ENCODE measurements at regions not wholly inside any gene's neighbourhood (a gene's known extent, or its start where the extent isn't known, plus 50 kb on each side); places are given as distances from the start of the nearest gene placed in this dataset.

DNA sequence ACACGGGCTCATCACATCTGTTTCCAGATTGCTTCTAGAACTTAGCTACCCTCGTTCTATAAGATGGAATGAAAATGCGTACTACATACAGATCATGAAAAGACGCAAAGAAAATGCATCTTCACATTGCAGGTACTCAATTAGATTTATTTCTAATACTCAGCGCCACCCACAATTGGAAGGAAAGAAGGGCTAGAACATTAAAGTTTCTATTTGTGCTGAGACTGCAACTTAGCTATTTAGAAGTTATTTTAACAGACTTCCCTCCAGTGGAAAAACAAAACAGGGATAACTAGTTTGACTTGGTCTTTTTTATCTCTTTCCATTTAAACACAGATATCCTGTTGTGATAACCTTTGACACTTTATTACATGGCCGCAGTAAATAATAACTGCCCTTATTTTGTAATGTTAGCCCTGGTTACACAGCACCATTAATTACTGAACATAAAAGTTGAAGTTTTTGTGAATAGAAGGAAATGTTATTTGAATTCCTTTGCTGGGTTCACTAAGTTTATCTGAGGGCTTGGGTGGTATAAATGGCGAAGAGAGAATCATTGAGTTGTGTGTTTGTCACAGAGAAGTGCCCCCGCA lies 86.9 kb upstream of the SLC25A26 start:
- ChIA-PET POLR2A (no interaction called here), CTCF (interaction anchor here (0.6 kb wide), 1 partner anchor 163 kb away, joined by 3 read pairs; no protein-coding TSS in a partner anchor)

DNA sequence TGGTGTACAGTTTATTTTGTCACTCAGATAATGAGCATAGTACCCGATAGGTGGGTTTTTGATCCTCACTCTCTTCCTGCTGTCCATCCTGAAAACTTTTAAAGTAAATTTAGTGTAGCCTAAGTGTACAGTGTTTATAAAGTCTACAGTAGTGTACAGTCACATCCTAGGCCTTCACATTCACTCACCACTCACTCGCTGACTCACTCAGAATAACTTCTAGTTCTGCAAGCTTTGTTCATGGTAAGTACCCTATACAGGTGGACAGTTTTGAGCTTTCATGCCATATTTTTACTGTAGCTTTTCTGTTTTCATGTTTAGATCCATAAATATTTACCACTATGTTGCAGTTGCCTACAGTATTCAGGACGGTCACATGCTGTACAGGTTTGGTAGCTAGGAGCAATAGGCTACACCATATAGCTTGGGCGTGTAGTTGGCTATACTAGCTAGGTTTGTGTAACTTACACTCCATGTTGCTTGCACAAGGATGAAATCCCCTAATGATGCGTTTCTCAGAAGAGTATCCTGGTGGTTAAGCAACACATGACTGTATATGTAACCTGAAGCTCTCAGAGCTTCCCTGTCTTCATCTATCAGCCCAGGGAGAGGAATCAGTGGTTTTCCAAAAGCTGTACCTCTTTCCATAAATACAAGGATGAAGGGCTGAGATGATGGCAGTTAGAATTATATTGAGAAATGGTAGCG lies 87.6 kb upstream of the SLC25A26 start:
- CTCF ChIA-PET: interaction anchor here (0.6 kb wide), 1 partner anchor 164 kb away, joined by 3 read pairs; no protein-coding TSS in a partner anchor
- POLR2A ChIA-PET: no interaction called here

DNA sequence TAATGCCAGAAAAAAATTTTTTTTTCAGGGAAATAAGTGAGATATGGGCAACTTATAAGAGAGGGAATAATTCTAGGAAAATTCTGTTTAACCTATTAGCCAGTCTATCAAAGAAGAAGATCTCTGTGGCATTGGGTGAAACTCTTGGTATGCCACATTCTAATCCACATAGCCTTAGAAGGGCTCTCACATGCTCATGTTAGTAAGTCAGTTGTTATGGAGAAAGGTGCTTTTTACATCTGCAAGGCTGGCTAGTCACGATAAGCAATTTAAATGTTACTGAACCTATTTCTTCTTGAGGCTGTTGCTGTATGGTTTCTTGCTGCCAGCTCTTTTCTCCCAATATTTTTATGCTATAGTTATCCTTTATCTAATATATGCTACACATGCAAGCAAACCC lies 89.9 kb upstream of the MAGI1 start:
- POLR2A ChIA-PET: no interaction called here
- CTCF ChIA-PET: no interaction called here

DNA sequence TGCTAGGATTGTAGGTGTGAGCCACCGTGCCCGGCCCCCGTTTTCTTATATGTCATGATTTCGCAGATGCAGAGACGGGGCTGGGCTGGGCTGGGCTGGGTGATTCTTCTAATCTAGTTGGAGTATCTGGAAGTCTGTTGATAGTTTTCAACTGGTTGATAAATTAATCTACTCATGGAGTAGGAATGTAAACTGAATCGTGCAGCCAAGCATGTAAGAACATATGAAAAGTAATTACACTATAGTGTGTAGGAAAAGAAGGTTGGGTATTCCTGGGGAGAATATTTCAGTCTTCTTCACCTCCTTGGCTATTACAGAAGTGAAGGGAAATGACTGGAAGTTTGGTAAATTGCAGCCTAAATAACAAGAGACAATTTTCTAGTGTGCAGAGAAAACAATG lies 82.6 kb upstream of the MAGI1 start:
- CTCF ChIA-PET: no interaction called here
- POLR2A ChIA-PET: no interaction called here

DNA sequence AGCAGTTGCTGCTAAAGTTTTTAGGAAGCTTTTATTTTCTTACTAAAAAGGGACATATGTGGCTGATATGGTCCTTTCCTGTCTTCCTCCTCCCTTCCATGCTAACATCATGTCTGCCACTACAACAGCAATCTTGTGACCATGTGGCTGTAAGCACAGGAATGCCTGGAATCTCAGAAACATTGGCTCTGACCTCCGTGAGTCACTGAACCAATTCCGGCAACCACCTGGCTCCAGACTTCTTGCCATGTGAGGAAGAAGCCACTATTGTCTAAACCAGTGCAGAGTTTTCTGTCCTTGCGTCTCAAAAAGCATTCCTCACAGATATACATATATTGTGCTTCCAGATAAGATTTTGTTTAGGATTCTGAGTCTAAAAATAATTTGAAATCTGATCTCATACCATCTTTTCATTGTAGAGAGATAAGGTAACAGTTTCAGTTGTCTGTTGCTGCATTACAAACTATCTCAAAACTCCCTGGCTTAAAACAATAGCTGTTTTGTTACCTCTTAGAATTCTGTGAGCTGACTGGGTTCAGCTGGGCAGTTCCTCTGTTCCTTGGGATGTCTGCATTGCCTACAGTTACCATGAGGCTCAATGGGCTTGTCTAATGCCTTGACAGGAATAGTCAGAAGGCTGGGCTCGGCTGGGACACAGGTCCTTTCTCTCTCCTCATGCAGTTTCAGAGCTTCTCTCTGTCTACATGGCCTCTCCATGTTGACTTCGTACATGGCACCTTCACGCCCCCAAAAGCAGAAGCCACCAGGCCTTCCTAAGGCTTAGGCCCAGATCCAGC lies 77.3 kb upstream of the MAGI1 start:
- ChIA-PET POLR2A (no interaction called here), CTCF (no interaction called here)

DNA sequence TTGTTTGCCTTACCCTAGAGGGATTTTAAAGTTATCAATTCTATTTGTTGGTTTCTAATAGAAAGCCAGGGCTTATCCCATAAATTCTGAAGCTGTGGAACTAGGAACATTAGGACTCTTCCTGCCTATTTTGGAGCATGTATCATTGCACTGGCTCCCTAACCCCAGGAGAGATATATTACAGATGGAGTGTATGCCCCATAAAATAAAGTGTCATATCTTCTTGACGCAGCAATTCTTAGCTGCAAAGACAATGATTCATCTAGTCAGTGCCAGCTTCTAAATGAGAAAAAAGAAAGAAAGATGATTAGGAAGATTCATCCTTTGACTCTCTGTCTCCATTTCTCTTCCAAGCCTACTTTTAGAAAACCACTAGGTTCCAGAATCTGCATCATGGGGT lies 74.8 kb upstream of the MAGI1 start:
- POLR2A ChIA-PET: no interaction called here
- CTCF ChIA-PET: no interaction called here

DNA sequence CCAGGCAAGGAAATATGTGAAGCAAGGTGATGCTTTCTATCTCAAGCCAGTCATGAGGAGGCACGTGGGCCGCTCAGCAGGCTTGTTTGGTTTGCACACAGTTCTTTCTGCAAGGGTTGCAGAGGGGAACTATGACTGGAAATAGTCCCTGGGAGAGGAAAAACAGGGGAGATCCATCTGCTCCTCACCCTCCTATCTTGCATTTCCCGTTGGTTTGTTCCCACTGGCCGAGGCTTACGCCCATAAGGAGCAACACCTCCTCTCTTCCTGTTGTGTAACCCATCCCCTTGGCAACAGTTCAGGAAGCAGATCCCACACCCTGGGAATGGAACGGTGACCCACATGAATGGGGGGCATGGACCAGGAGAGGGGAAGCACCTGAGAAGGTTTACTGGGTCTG lies 72.1 kb upstream of the MAGI1 start:
- CTCF ChIA-PET: no interaction called here
- POLR2A ChIA-PET: no interaction called here

DNA sequence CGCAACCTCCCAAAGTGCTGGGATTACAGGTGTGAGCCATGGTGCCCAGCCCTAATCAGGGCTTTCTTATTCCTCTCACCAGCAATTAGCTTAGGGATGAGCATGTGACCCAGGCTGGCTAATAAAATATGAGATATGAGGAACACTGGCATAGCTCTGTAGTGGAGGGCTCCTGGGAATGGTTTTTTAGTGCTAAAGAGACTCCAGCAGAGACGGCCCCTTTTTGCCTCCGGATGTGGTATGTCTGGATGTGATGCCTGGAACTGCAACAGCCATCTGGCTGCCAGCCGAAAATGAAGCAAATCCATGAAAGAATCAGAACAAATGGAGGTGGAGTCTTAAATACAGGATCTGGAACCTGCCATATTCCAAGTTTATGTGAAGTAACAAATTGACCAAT lies 69.1 kb upstream of the MAGI1 start:
- ChIA-PET POLR2A (no interaction called here), CTCF (no interaction called here)

DNA sequence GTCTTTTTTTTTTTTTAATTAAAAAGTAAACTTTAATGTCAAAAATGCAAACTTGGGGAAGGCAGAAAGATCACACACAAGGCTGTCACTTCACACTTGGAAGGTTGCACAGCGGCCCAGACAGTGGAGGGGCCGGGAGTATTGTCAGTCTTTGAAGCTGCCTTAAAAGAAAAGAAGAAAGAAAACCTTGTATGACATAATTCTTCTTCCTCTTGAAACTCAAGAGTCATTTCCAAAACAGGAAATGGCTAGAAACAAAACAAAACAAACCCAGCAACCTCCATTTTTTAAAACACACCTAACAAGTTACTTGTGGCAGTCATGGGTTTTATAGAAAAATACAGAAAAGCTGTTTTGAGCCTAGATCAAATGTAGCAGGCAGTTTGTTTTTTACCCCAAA lies 68.1 kb upstream of the MAGI1 start:
- ChIA-PET CTCF (no interaction called here), POLR2A (no interaction called here)

DNA sequence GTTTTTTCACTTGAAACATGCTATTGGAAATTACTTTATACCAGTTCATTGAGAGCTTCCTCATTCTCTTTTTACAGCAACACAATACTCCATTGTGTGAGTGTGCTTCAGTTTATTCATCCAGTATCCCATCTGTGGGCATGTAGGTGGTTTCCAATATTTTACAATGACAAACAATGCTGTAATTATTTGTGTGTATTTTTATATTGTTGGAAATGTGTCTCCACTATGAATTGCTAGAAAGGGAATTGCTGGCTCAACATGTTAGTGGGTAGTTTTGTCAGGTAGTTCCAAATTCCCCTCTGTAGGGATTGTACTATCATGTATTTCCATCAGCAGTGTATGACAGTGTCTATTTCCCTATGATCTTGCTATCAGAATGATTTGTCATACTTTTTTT lies 65.8 kb upstream of the MAGI1 start:
- ChIA-PET POLR2A (no interaction called here), CTCF (no interaction called here)

DNA sequence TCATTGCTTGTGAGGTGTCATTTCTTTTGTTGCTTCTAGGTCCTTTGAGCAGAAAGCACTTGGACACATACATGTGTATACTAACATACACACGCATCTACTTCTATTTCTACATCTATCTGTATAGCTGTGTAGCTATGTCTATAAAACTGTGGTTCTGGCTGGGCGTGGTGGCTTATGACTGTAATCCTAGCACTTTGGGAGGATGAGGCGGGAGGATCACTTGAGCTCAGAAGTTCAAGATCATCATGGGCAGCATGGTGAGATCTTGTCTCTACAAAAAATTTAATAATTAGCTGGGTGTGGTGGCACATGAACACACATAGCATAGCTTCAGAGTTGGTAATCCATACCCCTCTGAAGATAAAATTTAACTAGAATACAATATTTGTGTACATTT lies 65.0 kb upstream of the MAGI1 start:
- POLR2A ChIA-PET: no interaction called here
- CTCF ChIA-PET: no interaction called here

DNA sequence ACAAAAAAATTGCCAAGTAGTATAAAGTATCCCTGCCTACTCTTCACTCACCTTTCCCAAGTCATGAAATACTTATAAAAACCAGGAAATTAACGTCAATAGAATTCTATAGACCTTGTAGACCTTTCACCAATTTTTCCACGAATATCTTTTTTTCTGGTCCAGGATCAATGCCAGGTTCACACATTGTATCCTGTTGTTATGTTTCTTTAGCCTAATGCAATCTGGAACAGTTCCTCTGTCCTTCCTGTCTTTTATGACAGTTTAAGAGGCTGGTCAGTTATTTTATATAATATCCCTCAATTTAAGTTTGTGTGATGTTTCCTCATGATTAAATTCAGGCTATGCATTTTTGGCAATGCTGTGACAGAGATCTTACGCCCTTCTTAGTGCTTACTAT lies 63.2 kb upstream of the MAGI1 start:
- ChIA-PET CTCF (no interaction called here), POLR2A (no interaction called here)

DNA sequence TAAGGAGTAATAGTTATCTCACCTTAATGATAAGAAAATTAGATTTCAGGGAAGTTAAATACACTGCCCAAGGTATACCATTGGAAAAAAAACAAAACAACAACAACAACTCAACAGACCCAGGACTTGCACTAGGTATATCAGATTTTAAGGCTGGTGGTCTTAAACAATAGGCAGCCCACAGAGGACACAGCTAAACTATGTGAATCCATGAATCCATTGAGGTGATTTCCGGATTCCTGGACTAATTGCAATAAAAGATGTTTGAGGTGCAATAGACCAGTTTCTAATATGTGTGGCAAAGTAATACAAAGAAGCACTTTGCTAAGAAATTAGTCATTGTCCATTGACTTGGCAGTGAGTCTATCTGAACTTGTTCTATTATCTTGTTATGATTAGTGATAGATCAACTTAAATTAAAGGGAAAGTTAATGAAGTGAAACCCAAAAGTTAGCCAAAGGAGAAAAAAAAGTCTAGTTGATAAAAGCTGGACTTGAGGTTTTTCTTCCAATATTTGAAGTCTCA lies 60.9 kb upstream of the MAGI1 start:
- ChIA-PET POLR2A (no interaction called here), CTCF (no interaction called here)

DNA sequence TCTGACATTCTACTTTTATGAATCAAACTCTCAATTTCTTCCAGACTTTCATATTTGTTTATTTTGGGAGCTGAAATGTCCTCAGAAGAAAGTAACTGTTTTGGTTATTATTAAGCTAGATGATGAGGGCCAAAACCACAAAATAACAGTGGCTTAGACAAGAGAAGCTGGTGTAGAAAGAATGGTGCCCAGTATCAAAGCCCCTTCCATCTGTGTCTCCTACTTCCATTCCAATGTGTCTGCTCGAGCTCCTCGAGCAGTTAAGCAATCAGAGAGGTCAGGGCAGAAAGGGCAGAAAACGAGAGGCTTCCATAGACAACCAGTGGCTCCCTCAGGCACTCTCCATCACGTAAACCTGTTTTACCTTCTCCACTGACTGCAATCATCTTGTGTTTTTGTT lies 59.7 kb upstream of the MAGI1 start:
- ChIA-PET CTCF (no interaction called here), POLR2A (no interaction called here)

DNA sequence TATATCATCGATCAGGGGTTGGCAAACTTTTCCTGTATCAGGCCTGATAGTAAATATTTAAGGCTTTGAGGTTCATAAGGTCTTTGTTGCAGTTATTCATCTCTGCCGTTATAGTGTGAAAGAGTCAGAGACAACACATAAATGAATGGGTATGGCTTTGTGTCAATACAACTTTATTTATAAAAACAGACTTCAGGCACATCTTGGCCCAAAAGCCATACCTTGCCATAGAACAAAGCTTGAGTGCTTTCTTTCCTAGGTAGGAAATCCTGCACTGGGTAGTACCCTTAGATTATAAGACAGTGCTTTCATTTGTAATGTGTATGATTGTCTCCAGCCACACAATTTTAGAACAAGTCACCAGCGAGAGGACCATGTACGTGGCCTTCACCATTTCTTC lies 58.9 kb upstream of the MAGI1 start:
- ChIA-PET POLR2A (no interaction called here), CTCF (no interaction called here)

DNA sequence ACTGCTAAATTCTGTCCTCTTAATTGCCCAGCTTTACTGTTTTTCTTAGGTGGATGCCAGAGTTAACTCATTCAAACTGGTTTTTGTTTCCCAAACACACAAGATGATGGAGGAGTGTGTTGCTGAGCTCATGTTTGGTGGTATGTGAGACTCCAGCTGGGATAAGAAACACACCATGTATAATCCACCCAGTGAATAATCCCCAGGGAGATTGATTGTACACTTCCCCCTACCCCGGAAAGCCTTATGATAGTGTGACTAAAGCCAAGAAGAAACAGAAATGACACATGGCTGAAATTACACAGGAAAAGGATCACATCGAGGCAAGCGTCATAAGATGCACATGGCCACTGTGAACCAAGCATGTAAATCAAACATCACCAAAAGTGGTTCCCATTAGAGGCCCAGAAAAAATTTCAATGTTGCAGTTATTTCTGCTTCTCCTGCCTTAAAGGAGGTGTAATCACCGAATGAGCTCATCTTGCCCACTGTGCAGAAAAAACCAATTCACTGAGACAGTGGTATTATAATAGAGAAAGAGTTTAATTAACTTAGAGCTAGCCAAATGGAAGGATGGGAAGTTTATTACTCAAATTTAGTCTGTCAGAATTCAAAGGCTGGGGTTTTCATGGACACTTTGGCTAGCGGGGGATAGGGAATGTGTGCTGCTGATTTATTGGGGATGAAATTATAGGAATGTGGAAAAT lies 56.7 kb upstream of the MAGI1 start:
- POLR2A ChIA-PET: no interaction called here
- CTCF ChIA-PET: no interaction called here

DNA sequence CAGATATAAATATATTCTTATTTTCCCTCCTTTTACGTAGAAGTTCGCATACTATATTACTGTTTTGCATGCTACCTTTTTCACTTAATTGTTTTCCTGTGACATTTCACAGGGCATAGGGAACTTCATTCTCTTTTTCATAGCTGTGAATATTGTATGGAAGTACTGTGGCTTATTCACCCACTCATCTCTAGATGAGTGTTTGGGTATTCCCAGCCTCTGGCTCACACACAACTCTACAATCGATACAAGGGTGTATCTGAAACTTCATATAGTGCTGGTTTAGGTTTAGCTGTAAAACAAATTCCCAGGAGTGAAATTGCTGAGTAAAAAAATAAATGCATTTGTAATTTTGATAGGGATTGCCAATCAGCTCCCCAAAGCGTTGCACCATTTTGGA lies 55.3 kb upstream of the MAGI1 start:
- ChIA-PET CTCF (no interaction called here), POLR2A (no interaction called here)

DNA sequence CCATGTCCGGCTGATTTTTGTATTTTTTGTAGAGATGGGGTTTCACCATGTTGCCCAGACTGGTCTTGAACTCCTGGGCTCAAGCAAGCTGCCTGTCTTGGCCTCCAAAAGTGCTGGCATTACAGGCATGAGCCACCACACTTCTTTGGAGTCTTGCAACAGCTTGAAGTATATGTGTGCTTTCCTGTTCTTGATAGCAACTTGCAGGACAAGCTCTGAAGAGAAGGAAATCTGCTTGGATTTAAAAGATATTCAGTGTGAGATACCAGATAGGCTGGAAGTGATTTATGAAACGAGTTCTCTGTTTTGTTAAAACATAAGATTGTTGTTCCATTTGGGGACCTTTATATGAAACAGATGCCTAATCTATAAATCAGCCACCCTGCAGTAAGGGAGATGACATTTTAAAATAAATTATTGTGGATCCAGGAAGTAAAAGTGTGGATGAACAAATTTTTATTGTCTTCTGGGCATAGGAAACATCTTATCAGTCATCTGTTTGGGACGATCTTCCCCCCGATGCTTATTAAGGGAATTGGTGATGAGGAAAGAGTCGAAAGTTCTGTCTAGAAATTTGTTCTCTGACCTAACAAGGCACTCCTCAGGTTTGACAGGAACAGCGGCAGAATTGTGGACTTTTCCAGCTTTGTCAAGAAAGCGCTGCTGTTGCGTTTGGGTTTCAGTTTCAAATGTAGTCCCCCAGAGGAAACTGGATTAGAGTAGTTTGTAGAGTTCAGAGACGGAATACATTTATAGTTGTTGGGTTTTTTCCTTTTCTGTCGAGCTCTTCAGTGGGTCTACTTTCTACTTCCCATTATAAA lies 53.7 kb upstream of the MAGI1 start:
- POLR2A ChIA-PET: interaction anchor here (0.7 kb wide), 1 partner anchor 556 kb away, joined by 4 read pairs; no protein-coding TSS in a partner anchor
- CTCF ChIA-PET: no interaction called here
